Liver (tissue), 8 donors: ENCODE measurements at regions not wholly inside any gene's neighbourhood (a gene's known extent, or its start where the extent isn't known, plus 50 kb on each side); places are given as distances from the start of the nearest gene placed in this dataset.

Experiments used
- DNase-seq: peaks from one replicate; pipeline ENCODE4 v3.0.0-alpha.2; 2017; ENCODE audit warnings: low spot score
- H3K27ac ChIP-seq, 2 donors: one replicate each; pipeline ENCODE4 v1.7.0; 2013; ENCODE audit warnings: inconsistent platforms in 2 of 2, low read length in 2 of 2, control low read depth in 1 of 2, low read depth in 1 of 2, mild to moderate bottlenecking in 1 of 2
- H3K27me3 ChIP-seq, 4 donors: one replicate each; pipeline versions ENCODE4 v1.6.1 to v1.7.0; 2013; ENCODE audit warnings: low read length in 3 of 4, inconsistent platforms in 1 of 4, mild to moderate bottlenecking in 1 of 4, moderate library complexity in 1 of 4; ENCODE audit not compliant: control insufficient read depth in 4 of 4, insufficient read depth in 4 of 4
- H3K36me3 ChIP-seq, 4 donors: one replicate each; pipeline versions ENCODE4 v1.6.1 to v1.7.0; 2013; ENCODE audit warnings: low read length in 3 of 4, mild to moderate bottlenecking in 3 of 4, low read depth in 1 of 4, moderate library complexity in 1 of 4; ENCODE audit not compliant: control insufficient read depth in 4 of 4, insufficient read depth in 3 of 4
- H3K4me1 ChIP-seq, 4 donors: one replicate each; pipeline versions ENCODE4 v1.6.1 to v1.7.0; 2013; ENCODE audit warnings: low read length in 3 of 4, mild to moderate bottlenecking in 3 of 4, moderate library complexity in 1 of 4; ENCODE audit not compliant: control insufficient read depth in 4 of 4, insufficient read depth in 4 of 4
- H3K4me3 ChIP-seq, 3 donors: one replicate each; pipeline versions ENCODE4 v1.6.1 to v1.7.0; 2013; ENCODE audit warnings: low read length in 3 of 3, control low read depth in 1 of 3, low read depth in 1 of 3, mild to moderate bottlenecking in 1 of 3
- H3K9ac ChIP-seq, 2 donors: one replicate each; pipeline ENCODE4 v1.7.0; 2013; ENCODE audit warnings: low read length in 2 of 2, mild to moderate bottlenecking in 2 of 2, moderate library complexity in 2 of 2, control low read depth in 1 of 2, low read depth in 1 of 2
- H3K9me3 ChIP-seq, 4 donors: one replicate each; pipeline versions ENCODE4 v1.6.1 to v1.7.0; 2013; ENCODE audit warnings: low read length in 3 of 4; ENCODE audit not compliant: control insufficient read depth in 4 of 4
- ATF3 ChIP-seq: IDR thresholded peaks from 2 replicates; pipeline ENCODE4 v1.6.1; 2016; ENCODE audit warnings: antibody characterized with exemption
- CTCF ChIP-seq: fragments of 150-350 bp; IDR thresholded peaks from 2 replicates; pipeline ENCODE4 v1.5.1; 2017; ENCODE audit warnings: improper control_type of control experiment, low read depth, low read length; ENCODE audit not compliant: missing input control
- EGR1 ChIP-seq, 2 donors: IDR thresholded peaks; 2 replicates each; pipeline ENCODE4 v1.6.1; 2016 to 2018; ENCODE audit warnings: antibody characterized with exemption in 2 of 2, low read depth in 2 of 2
- FOXA1 ChIP-seq: IDR thresholded peaks from 2 replicates; pipeline ENCODE4 v1.6.1; 2016; ENCODE audit warnings: antibody characterized with exemption
- FOXA2 ChIP-seq: IDR thresholded peaks from 2 replicates; pipeline ENCODE4 v1.6.1; 2016; ENCODE audit warnings: antibody characterized with exemption
- GABPA ChIP-seq, 2 donors: IDR thresholded peaks in 1 of 2; conservative IDR thresholded peaks in 1 of 2; 2 replicates each; pipeline ENCODE4 v1.6.1; 2016; ENCODE audit warnings: antibody characterized with exemption in 2 of 2, mild to moderate bottlenecking in 1 of 2, moderate library complexity in 1 of 2
- HNF4A ChIP-seq, 2 donors: conservative IDR thresholded peaks; 2 replicates each; pipeline ENCODE4 v1.6.1; 2016; ENCODE audit warnings: antibody characterized with exemption in 2 of 2, mild to moderate bottlenecking in 2 of 2
- HNF4G ChIP-seq: IDR thresholded peaks from 2 replicates; pipeline ENCODE4 v1.6.1; 2016; ENCODE audit warnings: antibody characterized with exemption
- JUND ChIP-seq, 2 donors: IDR thresholded peaks; 2 replicates each; pipeline ENCODE4 v1.6.1; 2016; ENCODE audit warnings: antibody characterized with exemption in 2 of 2
- MAX ChIP-seq: IDR thresholded peaks from 2 replicates; pipeline ENCODE4 v1.6.1; 2016; ENCODE audit warnings: antibody characterized with exemption
- NR2F2 ChIP-seq: IDR thresholded peaks from 2 replicates; pipeline ENCODE4 v1.6.1; 2016; ENCODE audit warnings: antibody characterized with exemption
- RAD21 ChIP-seq, 2 donors: IDR thresholded peaks; 2 replicates each; pipeline ENCODE4 v1.6.1; 2016; ENCODE audit warnings: antibody characterized with exemption in 2 of 2, mild to moderate bottlenecking in 2 of 2
- REST ChIP-seq: IDR thresholded peaks from 2 replicates; pipeline ENCODE4 v1.6.1; 2016; ENCODE audit warnings: antibody characterized with exemption, mild to moderate bottlenecking
- RXRA ChIP-seq, 2 donors: IDR thresholded peaks; 2 replicates each; pipeline ENCODE4 v1.6.1; 2017 to 2018; ENCODE audit warnings: antibody characterized with exemption in 2 of 2, mild to moderate bottlenecking in 1 of 2
- SP1 ChIP-seq: IDR thresholded peaks from 2 replicates; pipeline ENCODE4 v1.6.1; 2018; ENCODE audit warnings: antibody characterized with exemption, mild to moderate bottlenecking
- TAF1 ChIP-seq: conservative IDR thresholded peaks from 2 replicates; pipeline ENCODE4 v1.6.1; 2016; ENCODE audit warnings: antibody characterized with exemption, mild to moderate bottlenecking
- YY1 ChIP-seq: IDR thresholded peaks from 2 replicates; pipeline ENCODE4 v1.6.1; 2016; ENCODE audit warnings: antibody characterized with exemption, mild to moderate bottlenecking
- ZBTB33 ChIP-seq: IDR thresholded peaks from 2 replicates; pipeline ENCODE4 v1.6.1; 2016; ENCODE audit warnings: antibody characterized with exemption
- WGBS: extraction: QIAGEN DNeasy Blood & Tissue Kit; methylation state at CpG from one replicate; pipeline ENCODE4 v1.1.7; 2013; 5-methylcytosine and 5-hydroxymethylcytosine counted together
- donor health status: healthy.
- donor health status: healthy.
- donor health status: healthy.
- donor health status: healthy.
- donor health status: healthy.

GRCh38 chr5:44622331-44622730 lies 186.4 kb upstream of the MRPS30 start:
- no peak for DNase-seq
- no peak overlapping the region for H3K4me3 ChIP-seq
- no peak overlapping the region for H3K9ac ChIP-seq
- TF ChIP-seq EGR1 (IDR thresholded peaks at IDR 0.05; ENCODE audit: low read depth in 2 of 2) = no peak
- no peak for TF ChIP-seq HNF4A (conservative IDR thresholded peaks at IDR 0.05)
- no peak for TF ChIP-seq RAD21 (IDR thresholded peaks at IDR 0.05)
- TF ChIP-seq REST = no peak
- no peak for TF ChIP-seq ATF3
- TF ChIP-seq ZBTB33 = no peak
- TF ChIP-seq GABPA (IDR thresholded peaks at IDR 0.05 in 1 of 2, conservative IDR thresholded peaks at IDR 0.05 in 1 of 2) = no peak
- no peak for TF ChIP-seq YY1
- TF ChIP-seq TAF1 = no peak
- no peak for TF ChIP-seq RXRA (IDR thresholded peaks at IDR 0.05)
- TF ChIP-seq HNF4G = no peak
- TF ChIP-seq NR2F2 = no peak
- no peak for TF ChIP-seq JUND (IDR thresholded peaks at IDR 0.05)
- TF ChIP-seq FOXA1 = no peak
- TF ChIP-seq SP1 = no peak
- no peak for TF ChIP-seq MAX
- no peak for TF ChIP-seq FOXA2
- TF ChIP-seq CTCF = no peak
- no peaks in the 10 kb centered on the region for H3K27me3 ChIP-seq
- 69% methylated on average over 4 of the region's 4 CpGs for WGBS
- H3K27ac ChIP-seq = no peak overlapping the region
- H3K36me3 ChIP-seq = no peaks in the 10 kb centered on the region
- no peaks in the 10 kb centered on the region for H3K9me3 ChIP-seq
- no peaks in the 10 kb centered on the region for H3K4me1 ChIP-seq
